GM12878 (cell line): ENCODE measurements at regions not wholly inside any gene's neighbourhood (a gene's known extent, or its start where the extent isn't known, plus 50 kb on each side); places are given as distances from the start of the nearest gene placed in this dataset.

Source experiments
- ATAC-seq: fragments of 200-7000 bp; cut with Tn5 transposase; 3 replicates; pipeline ENCODE4 v1.9.1; 2020; ENCODE audit warnings: mild to moderate bottlenecking, moderate library complexity
- BruUV-seq: library from RNA; stranded (reverse); fragments of 400-500 nt; replicated peaks from 2 replicates; lab custom pipeline; 2021; lab: Mats Ljungman, UMichigan
- CTCF ChIA-PET: fragments of 300-600 bp; sonication (Branson Sonifier 250); formaldehyde crosslinking; extraction: SDS; loops from one replicate; lab custom pipeline; 2021; ENCODE audit warnings: inconsistent platforms; lab: Yijun Ruan, JAX
- POLR2A ChIA-PET: fragments of 350-600 bp; formaldehyde crosslinking; extraction: SDS; loops from one replicate; lab custom pipeline; 2021; ENCODE audit warnings: inconsistent platforms; lab: Charles Lee
- RAD21 ChIA-PET: fragments of 300-600 bp; sonication (Branson Sonifier 250); formaldehyde crosslinking; loops from one replicate; lab custom pipeline; 2023; ENCODE audit warnings: antibody characterized with exemption; ENCODE audit not compliant: unreplicated experiment; lab: Charles Lee
- SMC1A ChIA-PET: fragments of 300-600 bp; sonication (Branson Sonifier 250); formaldehyde crosslinking; loops from one replicate; lab custom pipeline; 2023; ENCODE audit not compliant: unreplicated experiment, uncharacterized antibody; lab: Charles Lee
- DNase-seq: peaks from one replicate; pipeline ENCODE4 v3.0.0-alpha.2; 2011; ENCODE audit warnings: low read depth, low spot score
- FAIRE-seq: peaks from 3 replicates; lab custom pipeline; 2011; peaks lifted over from hg19 to GRCh38; lab: Jason Lieb, UNC
- H2AFZ ChIP-seq: 2 replicates; pipeline ENCODE4 v1.6.0; 2011; ENCODE audit warnings: low read depth, low read length, control low read depth; ENCODE audit not compliant: control insufficient read depth
- H3K27ac ChIP-seq: 2 replicates; pipeline ENCODE4 v1.5.1; 2011; ENCODE audit warnings: control low read depth; ENCODE audit not compliant: control insufficient read depth, insufficient read depth
- H3K27me3 ChIP-seq, 2 experiments: replicated peaks in 1 of 2; 2 replicates each; pipeline versions ENCODE4 v1.6.0 to v1.6.1; 2011; ENCODE audit warnings: low read length in 1 of 2; ENCODE audit not compliant: control insufficient read depth in 2 of 2, insufficient read depth in 2 of 2
- H3K36me3 ChIP-seq, 2 experiments: 2 replicates each; pipeline ENCODE4 v1.5.1; 2011; ENCODE audit warnings: low read length in 1 of 2; ENCODE audit not compliant: control insufficient read depth in 2 of 2, insufficient read depth in 2 of 2
- H3K4me1 ChIP-seq: 2 replicates; pipeline ENCODE4 v1.6.1; 2011; ENCODE audit warnings: mild to moderate bottlenecking, low read length, moderate library complexity, mixed read lengths; ENCODE audit not compliant: control insufficient read depth, insufficient read depth
- H3K4me2 ChIP-seq: 2 replicates; pipeline ENCODE4 v1.6.0; 2011; ENCODE audit warnings: control low read depth; ENCODE audit not compliant: control insufficient read depth, insufficient read depth
- H3K4me3 ChIP-seq: fragments of 200-600 bp; sonication (generic); 2 replicates; pipeline ENCODE4 v1.5.1; 2016
- H3K79me2 ChIP-seq: 2 replicates; pipeline ENCODE4 v1.6.0; 2011; ENCODE audit warnings: low read length; ENCODE audit not compliant: control insufficient read depth, insufficient read depth
- H3K9ac ChIP-seq: 2 replicates; pipeline ENCODE4 v1.8.0; 2011; ENCODE audit warnings: low read length, control low read depth, mixed read lengths; ENCODE audit not compliant: control insufficient read depth, insufficient read depth
- H3K9me3 ChIP-seq: replicated peaks from 3 replicates; pipeline ENCODE4 v1.5.1; 2011; ENCODE audit warnings: mild to moderate bottlenecking, low read length; ENCODE audit not compliant: control insufficient read depth, insufficient read depth
- H4K20me1 ChIP-seq: 2 replicates; pipeline ENCODE4 v1.6.0; 2011; ENCODE audit not compliant: control insufficient read depth, insufficient read depth
- ELK1 ChIP-seq: IDR thresholded peaks from 2 replicates; pipeline ENCODE4 v1.6.1; 2012; ENCODE audit warnings: low read depth, low read length, improper control_type of control experiment
- JUND ChIP-seq: IDR thresholded peaks from 2 replicates; pipeline ENCODE4 v1.6.1; 2012; ENCODE audit warnings: low read depth, mild to moderate bottlenecking, low read length, improper control_type of control experiment, moderate library complexity
- NBN ChIP-seq: fragments of 450-650 bp; IDR thresholded peaks from 2 replicates; pipeline ENCODE4 v1.6.1; 2016
- NR2C2 ChIP-seq: IDR thresholded peaks from 2 replicates; pipeline ENCODE4 v1.6.1; 2011; ENCODE audit warnings: borderline replicate concordance, low read depth; ENCODE audit not compliant: control insufficient read depth, insufficient read length
- POU2F2 ChIP-seq: IDR thresholded peaks from 3 replicates; pipeline ENCODE4 v1.6.1; 2011; ENCODE audit warnings: low read depth, mild to moderate bottlenecking, low read length, borderline replicate concordance
- RCOR1 ChIP-seq: conservative IDR thresholded peaks from 2 replicates; pipeline ENCODE4 v1.6.1; 2012; ENCODE audit warnings: low read depth, low read length, improper control_type of control experiment
- RELA ChIP-seq: fragments of 450-650 bp; IDR thresholded peaks from 2 replicates; pipeline ENCODE4 v1.8.0; 2014; ENCODE audit warnings: borderline replicate concordance; ENCODE audit not compliant: partially characterized antibody
- TCF7 ChIP-seq: IDR thresholded peaks from 2 replicates; pipeline ENCODE4 v1.6.1; 2014; ENCODE audit warnings: antibody characterized with exemption, borderline replicate concordance
- YY1 ChIP-seq: IDR thresholded peaks from 2 replicates; pipeline ENCODE4 v1.6.1; 2011; ENCODE audit warnings: low read depth, mild to moderate bottlenecking, low read length
- WGBS: methylation state at CpG from one replicate; pipeline ENCODE4 v1.1.6; 2016; ENCODE audit warnings: low lambda C conversion rate; ENCODE audit not compliant: insufficient replicate concordance, insufficient coverage; ENCODE audit errors: missing lambda C conversion rate; 5-methylcytosine and 5-hydroxymethylcytosine counted together
- in situ Hi-C: fragments of 300-500 bp; cut with MboI; formaldehyde crosslinking; loops from 9 replicates; pipeline ENCODE4 v1.14.3; 2018; ENCODE audit warnings: mixed read lengths
- intact Hi-C: fragments of 100-400 bp; cut with micrococcal nuclease; formaldehyde crosslinking; loops from one replicate; pipeline ENCODE4 v1.14.2; 2022; ENCODE audit not compliant: unreplicated experiment

- H3K4me2 ChIP-seq: no peak overlapping the region
- peaks cover 1% of the 10 kb centered on the region; the same call in 2 of the 3 replicates for H3K9me3 ChIP-seq
- ChIA-PET CTCF (no interaction called here), POLR2A (no interaction called here), SMC1A (no interaction called here), RAD21 (no interaction called here)
- H3K27ac ChIP-seq: no peak overlapping the region
- WGBS: under 1% methylated on average over 4 of the region's 4 CpGs
- H3K4me1 ChIP-seq: no peaks in the 10 kb centered on the region
- no peaks in the 10 kb centered on the region for H3K36me3 ChIP-seq
- no peak for TF ChIP-seq NBN
- TF ChIP-seq YY1: no peak
- TF ChIP-seq NR2C2: no peak
- no peak for TF ChIP-seq ELK1
- TF ChIP-seq JUND: no peak
- TF ChIP-seq RELA: no peak
- no peak for TF ChIP-seq RCOR1
- TF ChIP-seq TCF7: no peak
- TF ChIP-seq POU2F2: no peak
- no peak overlapping the region for H2AFZ ChIP-seq
- no peaks in the 10 kb centered on the region for H3K27me3 ChIP-seq
- intact Hi-C loops: no loop called here
- H4K20me1 ChIP-seq: no peaks in the 10 kb centered on the region
- H3K4me3 ChIP-seq: no peak overlapping the region
- no peak for FAIRE-seq
- no peak overlapping the region for H3K9ac ChIP-seq
- no peak for DNase-seq
- no TSS peak for BruUV-seq
- no peak for ATAC-seq
- no peaks in the 10 kb centered on the region for H3K79me2 ChIP-seq
- in situ Hi-C loops: no loop called here
These were observed 67.9 kb upstream of the SLC35C1 start for GRCh38 chr11:45737056-45737455.
